ENCODE measurements at regions not wholly inside any gene's neighbourhood (a gene's known extent, or its start where the extent isn't known, plus 50 kb on each side); places are given as distances from the start of the nearest gene placed in this dataset.

DNA sequence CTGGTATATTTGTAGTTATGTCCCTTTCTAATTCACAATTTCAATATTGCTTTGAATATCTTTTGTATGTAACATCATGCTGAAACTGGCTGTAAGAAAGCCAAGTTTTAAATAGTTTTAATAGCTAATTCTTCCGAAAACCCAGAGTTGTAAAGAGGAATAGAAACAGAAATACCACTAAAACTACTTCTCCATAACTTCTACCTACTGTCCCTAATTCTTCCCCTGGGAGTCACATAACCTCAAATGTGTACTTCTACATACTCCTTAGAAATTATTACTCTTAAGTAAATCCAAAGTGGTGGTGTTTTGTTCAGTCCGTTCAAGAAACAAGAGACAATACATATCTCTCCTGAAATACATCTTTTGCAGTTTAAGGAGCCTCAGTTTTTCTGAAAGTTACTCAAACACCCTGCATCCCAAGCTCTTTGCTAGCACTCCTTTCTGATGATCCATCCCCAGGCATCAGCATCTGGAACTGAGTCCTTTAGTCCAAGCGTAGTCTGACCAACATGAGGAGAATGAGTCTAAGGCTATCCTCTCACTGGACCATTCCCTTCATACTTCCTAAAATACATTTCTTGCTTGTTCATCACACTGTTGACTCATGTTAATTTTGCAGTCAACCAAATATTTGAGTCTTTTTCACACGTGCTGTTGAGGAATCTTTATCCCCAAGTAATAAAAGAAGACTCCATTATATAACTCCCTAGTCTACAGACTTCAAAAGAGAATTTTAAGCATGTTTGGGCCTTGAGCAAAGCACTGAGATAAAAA, 214.3 kb upstream of the NUDT4 start:
- H3K9me3 ChIP-seq (ENCODE audit: severe bottlenecking): peaks cover 2% of the 10 kb centered on the region
- no peaks in the 10 kb centered on the region for H3K27me3 ChIP-seq (ENCODE audit: insufficient read depth, low read depth, severe bottlenecking)
- no peak for DNase-seq
- no peak overlapping the region for H3K4me3 ChIP-seq (ENCODE audit: low read depth, low read length)
- TF ChIP-seq, protein P1, sequence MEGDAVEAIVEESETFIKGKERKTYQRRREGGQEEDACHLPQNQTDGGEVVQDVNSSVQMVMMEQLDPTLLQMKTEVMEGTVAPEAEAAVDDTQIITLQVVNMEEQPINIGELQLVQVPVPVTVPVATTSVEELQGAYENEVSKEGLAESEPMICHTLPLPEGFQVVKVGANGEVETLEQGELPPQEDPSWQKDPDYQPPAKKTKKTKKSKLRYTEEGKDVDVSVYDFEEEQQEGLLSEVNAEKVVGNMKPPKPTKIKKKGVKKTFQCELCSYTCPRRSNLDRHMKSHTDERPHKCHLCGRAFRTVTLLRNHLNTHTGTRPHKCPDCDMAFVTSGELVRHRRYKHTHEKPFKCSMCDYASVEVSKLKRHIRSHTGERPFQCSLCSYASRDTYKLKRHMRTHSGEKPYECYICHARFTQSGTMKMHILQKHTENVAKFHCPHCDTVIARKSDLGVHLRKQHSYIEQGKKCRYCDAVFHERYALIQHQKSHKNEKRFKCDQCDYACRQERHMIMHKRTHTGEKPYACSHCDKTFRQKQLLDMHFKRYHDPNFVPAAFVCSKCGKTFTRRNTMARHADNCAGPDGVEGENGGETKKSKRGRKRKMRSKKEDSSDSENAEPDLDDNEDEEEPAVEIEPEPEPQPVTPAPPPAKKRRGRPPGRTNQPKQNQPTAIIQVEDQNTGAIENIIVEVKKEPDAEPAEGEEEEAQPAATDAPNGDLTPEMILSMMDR (IDR thresholded peaks at IDR 0.05; ENCODE audit: low read depth, low read length): no peak
- no peak overlapping the region for H3K27ac ChIP-seq
- H3K36me3 ChIP-seq: no peaks in the 10 kb centered on the region

DNA sequence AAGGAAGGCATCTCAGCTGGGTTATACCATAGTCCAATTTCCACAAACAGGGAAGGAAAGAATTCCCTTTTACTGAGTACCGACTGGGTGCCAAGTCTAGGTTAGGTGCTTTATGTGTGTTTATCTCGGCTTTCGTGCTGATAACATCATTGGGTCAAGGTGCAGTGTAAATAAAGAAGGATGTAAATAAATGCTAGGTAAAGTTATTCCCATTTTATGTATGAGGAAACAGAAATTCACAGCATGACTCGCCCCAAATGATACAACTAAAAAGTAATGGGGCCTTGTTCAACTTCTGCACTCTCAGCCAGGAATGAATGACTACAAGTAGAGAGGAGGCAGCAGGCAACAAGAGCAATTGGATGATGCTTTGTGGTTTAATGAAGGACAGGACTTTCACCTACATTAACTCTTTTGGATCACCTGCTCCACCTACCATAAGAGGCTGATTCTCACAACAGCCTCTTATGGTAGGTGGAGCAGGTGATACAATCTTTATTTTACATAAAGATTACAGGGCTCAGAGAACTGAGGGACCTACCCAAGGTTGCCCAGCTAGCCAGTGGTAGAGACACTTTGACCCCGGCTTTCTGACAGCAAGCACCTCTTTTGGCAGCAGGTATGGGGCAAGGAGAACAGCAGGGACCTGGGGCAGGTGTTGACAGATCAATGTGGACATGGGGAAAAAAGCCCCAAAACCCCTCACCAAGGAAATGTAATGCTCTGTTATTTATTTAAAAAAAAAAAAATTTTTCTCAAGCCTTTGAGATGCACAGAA, 213.4 kb upstream of the NUDT4 start:
- no peaks in the 10 kb centered on the region for H3K27me3 ChIP-seq (ENCODE audit: insufficient read depth, low read depth, severe bottlenecking)
- TF ChIP-seq, protein P1 (IDR thresholded peaks at IDR 0.05; ENCODE audit: low read depth, low read length): no peak
- peaks cover 2% of the 10 kb centered on the region for H3K9me3 ChIP-seq (ENCODE audit: severe bottlenecking)
- no peak for DNase-seq
- H3K36me3 ChIP-seq: no peaks in the 10 kb centered on the region
- H3K4me3 ChIP-seq (ENCODE audit: low read depth, low read length): no peak overlapping the region
- no peak overlapping the region for H3K27ac ChIP-seq

DNA sequence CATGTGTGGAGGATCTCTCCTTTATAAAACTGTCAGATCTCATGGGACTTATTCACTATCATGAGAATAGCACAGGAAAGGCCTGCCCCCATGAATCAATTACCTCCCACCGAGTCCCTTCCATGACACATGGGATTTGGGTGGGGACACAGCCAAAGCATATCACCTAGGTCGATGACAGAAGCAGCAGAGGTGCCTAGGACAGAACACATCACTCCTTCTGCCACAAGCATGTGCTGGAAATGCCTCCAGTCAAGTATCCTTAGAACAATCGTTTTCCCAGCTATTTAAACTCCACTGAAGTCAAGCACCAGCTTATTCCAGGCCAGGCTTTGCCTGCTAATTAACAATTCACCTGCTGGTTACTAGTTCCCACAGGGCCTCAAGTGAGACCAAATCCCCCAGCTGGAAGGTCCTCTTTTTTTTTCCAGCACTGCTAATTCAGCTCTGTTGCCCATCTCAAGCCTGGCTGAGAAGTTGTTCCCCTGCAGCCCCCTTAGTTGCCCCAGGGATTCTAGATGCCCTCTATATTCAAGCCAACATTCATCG, 212.3 kb upstream of the NUDT4 start:
- Histone ChIP-seq H3K27me3 (ENCODE audit: insufficient read depth, low read depth, severe bottlenecking) (no peaks in the 10 kb centered on the region), H3K9me3 (ENCODE audit: severe bottlenecking) (peaks cover 2% of the 10 kb centered on the region), H3K4me3 (ENCODE audit: low read depth, low read length) (no peak overlapping the region), H3K36me3 (no peaks in the 10 kb centered on the region), H3K27ac (no peak overlapping the region)
- TF ChIP-seq, protein P1 (IDR thresholded peaks at IDR 0.05; ENCODE audit: low read depth, low read length): no peak
- DNase-seq: no peak

DNA sequence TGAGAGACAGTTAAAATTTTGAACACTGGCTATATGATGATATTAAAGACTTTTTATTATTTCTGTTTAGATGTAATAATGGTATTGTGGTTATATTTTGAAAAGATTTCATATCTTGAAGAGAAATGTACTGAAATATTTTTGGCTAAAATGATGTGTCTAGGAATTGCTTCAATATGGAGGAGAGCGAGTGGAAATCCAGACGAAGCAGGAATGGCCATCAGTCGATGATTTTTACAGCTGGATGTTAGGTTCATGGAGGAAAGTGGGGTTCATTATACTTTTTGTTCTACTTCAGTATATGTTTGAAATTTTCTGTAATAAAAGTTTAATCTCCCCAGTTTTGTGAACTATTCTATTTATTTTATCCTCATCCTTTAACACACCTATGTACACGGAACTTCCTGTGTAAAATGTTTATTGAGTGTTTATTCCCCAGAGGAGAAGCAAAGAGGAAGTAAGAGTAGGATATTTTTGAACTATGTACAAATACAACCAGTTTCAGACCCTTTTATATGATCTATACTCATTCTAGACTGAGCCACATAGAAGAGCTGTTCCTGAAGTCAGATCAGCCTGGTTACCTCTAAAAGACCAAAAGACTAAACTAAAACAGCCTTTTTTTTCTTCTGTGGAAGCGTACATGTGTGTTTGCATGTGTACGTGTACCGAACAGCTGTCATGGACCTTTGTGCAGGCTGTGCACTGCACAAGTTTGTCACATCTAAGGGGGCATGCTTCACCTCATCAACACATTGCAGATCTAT, 211.0 kb upstream of the NUDT4 start:
- no peak overlapping the region for H3K27ac ChIP-seq
- no peak for DNase-seq
- no peak overlapping the region for H3K4me3 ChIP-seq (ENCODE audit: low read depth, low read length)
- H3K9me3 ChIP-seq (ENCODE audit: severe bottlenecking): peaks cover 2% of the 10 kb centered on the region
- no peaks in the 10 kb centered on the region for H3K27me3 ChIP-seq (ENCODE audit: insufficient read depth, low read depth, severe bottlenecking)
- no peaks in the 10 kb centered on the region for H3K36me3 ChIP-seq
- TF ChIP-seq, protein P1 (IDR thresholded peaks at IDR 0.05; ENCODE audit: low read depth, low read length): no peak

DNA sequence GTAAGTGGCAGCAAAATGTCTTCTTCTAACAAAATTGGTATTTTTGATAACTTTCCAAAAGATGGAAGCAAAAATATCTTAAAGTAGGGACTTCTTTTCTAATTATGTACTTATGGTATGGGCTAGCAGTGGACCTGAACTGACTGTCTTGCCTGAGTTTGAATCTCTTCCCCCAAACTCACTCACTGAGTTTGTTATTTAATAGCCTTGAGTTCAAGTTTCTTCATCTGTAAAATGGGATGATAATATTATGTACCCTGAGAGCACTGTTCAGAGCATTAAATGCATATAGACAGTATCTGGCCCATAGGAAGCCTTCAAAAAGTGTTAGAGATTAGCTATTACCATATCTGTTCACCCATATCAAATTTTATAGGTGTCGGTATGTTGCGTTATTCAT, 210.4 kb upstream of the NUDT4 start:
- H3K9me3 ChIP-seq (ENCODE audit: severe bottlenecking): peaks cover under 1% of the 10 kb centered on the region
- no peak for DNase-seq
- H3K27ac ChIP-seq: no peak overlapping the region
- no peak overlapping the region for H3K4me3 ChIP-seq (ENCODE audit: low read depth, low read length)
- no peaks in the 10 kb centered on the region for H3K27me3 ChIP-seq (ENCODE audit: insufficient read depth, low read depth, severe bottlenecking)
- TF ChIP-seq, protein P1 (IDR thresholded peaks at IDR 0.05; ENCODE audit: low read depth, low read length): no peak
- no peaks in the 10 kb centered on the region for H3K36me3 ChIP-seq

All from WERI-Rb-1 (cell line).